Glutamatergic neuron (in vitro differentiated cells): ENCODE measurements at regions not wholly inside any gene's neighbourhood (a gene's known extent, or its start where the extent isn't known, plus 50 kb on each side); places are given as distances from the start of the nearest gene placed in this dataset.
A peak's percentile ranks its signal among the peaks of the same experiment; 100 is the strongest.

ENCODE experiments used
- DNase-seq: peaks from one replicate; pipeline ENCODE4 v3.0.0; 2022
- H3K27ac Mint-ChIP-seq: one replicate; pipeline ENCODE4 v1.8.0; 2020; ENCODE audit warnings: mild to moderate bottlenecking, mixed read lengths, inconsistent platforms; ENCODE audit not compliant: unreplicated experiment
- H3K27me3 Mint-ChIP-seq: one replicate; pipeline ENCODE4 v1.8.0; 2020; ENCODE audit warnings: mild to moderate bottlenecking, moderate library complexity, mixed read lengths, inconsistent platforms; ENCODE audit not compliant: unreplicated experiment
- H3K36me3 Mint-ChIP-seq: one replicate; pipeline ENCODE4 v1.8.0; 2020; ENCODE audit warnings: mild to moderate bottlenecking, mixed read lengths, inconsistent platforms; ENCODE audit not compliant: unreplicated experiment
- H3K4me1 Mint-ChIP-seq: one replicate; pipeline ENCODE4 v1.8.0; 2020; ENCODE audit warnings: mild to moderate bottlenecking, low read depth, mixed read lengths, inconsistent platforms; ENCODE audit not compliant: unreplicated experiment
- H3K4me3 Mint-ChIP-seq: one replicate; pipeline ENCODE4 v1.8.0; 2020; ENCODE audit warnings: mild to moderate bottlenecking, mixed read lengths, inconsistent platforms; ENCODE audit not compliant: unreplicated experiment
- H3K9me3 Mint-ChIP-seq: one replicate; pipeline ENCODE4 v1.8.0; 2020; ENCODE audit warnings: mild to moderate bottlenecking, moderate library complexity, mixed read lengths, inconsistent platforms; ENCODE audit not compliant: unreplicated experiment
- TF ChIP-seq, protein P1 (sequence below): fragments of 200-600 bp; sonication (generic); IDR thresholded peaks from one replicate; pipeline ENCODE4 v1.5.0; 2021; ENCODE audit not compliant: partially characterized antibody, unreplicated experiment

DNA sequence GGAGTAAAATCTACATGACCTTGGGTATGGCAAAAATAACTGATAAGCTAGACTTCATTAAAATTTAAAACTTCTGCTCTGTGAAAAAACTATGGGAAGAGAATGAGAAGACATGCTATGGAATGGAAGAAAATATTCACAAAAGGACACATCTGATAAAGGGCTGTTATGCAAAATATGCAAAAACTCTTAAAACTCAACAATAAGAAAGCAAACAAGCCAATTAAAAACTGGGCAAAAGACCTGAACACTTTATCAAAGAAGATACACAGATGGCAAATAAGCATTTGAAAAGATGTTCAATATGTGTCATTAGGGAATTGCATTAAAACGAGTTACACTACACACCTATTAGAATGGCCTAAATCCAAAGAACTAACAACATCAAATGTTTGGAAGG lies 439.5 kb downstream of the EFNA5 start:
- TF ChIP-seq, protein P1, sequence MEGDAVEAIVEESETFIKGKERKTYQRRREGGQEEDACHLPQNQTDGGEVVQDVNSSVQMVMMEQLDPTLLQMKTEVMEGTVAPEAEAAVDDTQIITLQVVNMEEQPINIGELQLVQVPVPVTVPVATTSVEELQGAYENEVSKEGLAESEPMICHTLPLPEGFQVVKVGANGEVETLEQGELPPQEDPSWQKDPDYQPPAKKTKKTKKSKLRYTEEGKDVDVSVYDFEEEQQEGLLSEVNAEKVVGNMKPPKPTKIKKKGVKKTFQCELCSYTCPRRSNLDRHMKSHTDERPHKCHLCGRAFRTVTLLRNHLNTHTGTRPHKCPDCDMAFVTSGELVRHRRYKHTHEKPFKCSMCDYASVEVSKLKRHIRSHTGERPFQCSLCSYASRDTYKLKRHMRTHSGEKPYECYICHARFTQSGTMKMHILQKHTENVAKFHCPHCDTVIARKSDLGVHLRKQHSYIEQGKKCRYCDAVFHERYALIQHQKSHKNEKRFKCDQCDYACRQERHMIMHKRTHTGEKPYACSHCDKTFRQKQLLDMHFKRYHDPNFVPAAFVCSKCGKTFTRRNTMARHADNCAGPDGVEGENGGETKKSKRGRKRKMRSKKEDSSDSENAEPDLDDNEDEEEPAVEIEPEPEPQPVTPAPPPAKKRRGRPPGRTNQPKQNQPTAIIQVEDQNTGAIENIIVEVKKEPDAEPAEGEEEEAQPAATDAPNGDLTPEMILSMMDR: no peak
- Mint-ChIP-seq H3K9me3 (peaks cover 7% of the 10 kb centered on the region), H3K36me3 (no peaks in the 10 kb centered on the region), H3K4me1 (peaks cover 47% of the 10 kb centered on the region), H3K4me3 (no peak overlapping the region), H3K27ac (peak overlapping the region; percentile 99), H3K27me3 (peaks cover 2% of the 10 kb centered on the region)
- DNase-seq: no peak

DNA sequence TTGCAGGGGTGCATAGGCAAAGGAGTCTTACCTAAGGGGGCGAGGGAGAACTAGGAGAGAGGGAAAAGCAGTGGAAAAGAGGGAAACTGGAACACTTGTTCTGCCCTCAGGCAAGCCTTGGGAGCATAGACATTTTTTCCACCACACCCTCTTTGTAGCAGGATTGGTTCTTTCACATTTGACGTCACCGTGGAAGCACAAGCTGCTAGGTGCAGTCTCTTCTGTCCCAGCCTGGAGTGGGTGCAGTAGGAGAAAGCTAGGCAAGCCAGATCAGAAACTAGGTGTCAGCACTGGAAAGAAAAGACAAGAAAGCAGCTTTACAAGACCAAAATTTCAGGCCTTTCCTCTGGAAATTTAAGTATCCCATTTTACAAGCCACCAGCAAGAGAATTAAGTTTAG lies 440.4 kb downstream of the EFNA5 start:
- H3K9me3 Mint-ChIP-seq: peaks cover 7% of the 10 kb centered on the region
- peaks cover 45% of the 10 kb centered on the region for H3K4me1 Mint-ChIP-seq
- peak overlapping the region; percentile 30 for H3K4me3 Mint-ChIP-seq
- DNase-seq: peak; percentile 15
- H3K27ac Mint-ChIP-seq: peak overlapping the region; percentile 99
- peaks cover 2% of the 10 kb centered on the region for H3K27me3 Mint-ChIP-seq
- H3K36me3 Mint-ChIP-seq: peaks cover 6% of the 10 kb centered on the region
- TF ChIP-seq, protein P1: no peak

DNA sequence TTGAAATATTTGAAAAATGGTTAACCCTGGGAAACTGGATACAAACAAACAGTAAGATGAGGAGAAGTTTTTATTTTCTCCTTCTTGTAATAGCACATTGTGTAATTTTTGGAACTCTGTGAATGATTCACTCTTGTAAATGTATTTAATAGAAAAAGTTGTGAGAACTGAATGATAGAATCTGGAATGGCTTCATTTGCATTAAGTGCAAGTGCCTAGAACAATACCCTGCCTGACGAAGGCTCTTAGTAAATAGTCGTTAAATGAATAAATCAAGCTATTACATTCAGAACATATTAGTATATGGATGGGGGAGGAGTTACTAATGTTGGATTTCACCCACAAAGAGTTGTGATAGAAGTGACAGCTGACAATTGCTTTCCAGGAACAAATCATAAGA lies 442.5 kb downstream of the EFNA5 start:
- Mint-ChIP-seq H3K27me3 (peaks cover 2% of the 10 kb centered on the region), H3K4me1 (peaks cover 35% of the 10 kb centered on the region), H3K36me3 (peaks cover 9% of the 10 kb centered on the region), H3K4me3 (no peak overlapping the region), H3K27ac (no peak overlapping the region), H3K9me3 (peaks cover 3% of the 10 kb centered on the region)
- no peak for DNase-seq
- TF ChIP-seq, protein P1: no peak

DNA sequence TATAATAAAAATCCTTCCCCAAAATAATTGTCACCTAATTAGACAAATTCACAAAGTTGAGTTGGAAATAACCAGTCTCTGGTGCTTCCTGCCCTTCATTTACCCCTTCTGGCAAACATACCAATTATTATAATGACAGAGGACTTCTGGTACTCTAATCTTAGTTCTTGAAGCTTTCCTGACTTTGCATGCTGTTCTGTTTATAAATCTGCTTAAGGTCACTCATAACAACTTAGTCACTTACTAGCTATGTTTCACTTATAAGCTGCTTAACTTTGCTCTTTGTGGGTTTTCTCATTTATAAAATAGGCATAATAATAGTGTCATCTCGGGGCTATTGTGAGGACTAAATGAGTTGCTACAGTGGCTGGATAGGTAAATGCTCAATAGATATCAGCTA lies 446.5 kb downstream of the EFNA5 start:
- TF ChIP-seq, protein P1: no peak
- Mint-ChIP-seq H3K4me1 (peaks cover 7% of the 10 kb centered on the region), H3K27me3 (peaks cover 2% of the 10 kb centered on the region), H3K9me3 (peaks cover 1% of the 10 kb centered on the region), H3K4me3 (no peak overlapping the region), H3K36me3 (peaks cover 9% of the 10 kb centered on the region), H3K27ac (no peak overlapping the region)
- DNase-seq: no peak

DNA sequence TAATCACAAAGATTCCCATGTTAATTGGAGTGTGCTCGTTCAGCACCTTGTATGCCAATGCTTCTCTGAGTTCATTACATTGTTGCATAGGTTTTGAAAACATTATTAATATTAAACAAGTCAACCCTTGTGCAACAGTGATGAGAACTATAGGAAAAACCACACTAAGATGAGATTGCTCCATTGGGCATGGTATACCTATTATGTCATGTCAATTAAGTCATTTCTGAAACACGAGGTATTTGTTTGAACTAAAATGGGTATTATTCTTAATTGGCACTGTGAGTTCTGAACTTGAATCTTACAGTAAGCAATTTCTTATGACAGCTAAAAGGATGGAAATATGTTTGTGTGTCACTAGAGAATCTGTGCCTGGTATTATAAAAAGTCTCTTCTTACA lies 447.7 kb downstream of the EFNA5 start:
- no peak overlapping the region for H3K4me3 Mint-ChIP-seq
- peaks cover 1% of the 10 kb centered on the region for H3K9me3 Mint-ChIP-seq
- H3K27me3 Mint-ChIP-seq: peaks cover 2% of the 10 kb centered on the region
- TF ChIP-seq, protein P1: no peak
- no peak overlapping the region for H3K27ac Mint-ChIP-seq
- no peak for DNase-seq
- peaks cover 9% of the 10 kb centered on the region for H3K36me3 Mint-ChIP-seq
- peaks cover 1% of the 10 kb centered on the region for H3K4me1 Mint-ChIP-seq
